ENCODE measurements at regions not wholly inside any gene's neighbourhood (a gene's known extent, or its start where the extent isn't known, plus 50 kb on each side); places are given as distances from the start of the nearest gene placed in this dataset.

GRCh38 chr3:27614592-27614991 lies 107.5 kb downstream of the EOMES start:
- TF ChIP-seq CTCF (IDR thresholded peaks at IDR 0.05; ENCODE audit: insufficient read depth, low read length, poor library complexity, severe bottlenecking) (no peak), EZH2phosphoT487 (conservative IDR thresholded peaks at IDR 0.05; ENCODE audit: low read length) (no peak)
- Histone ChIP-seq H3K9me3 (ENCODE audit: insufficient read depth, low read length) (peaks cover 13% of the 10 kb centered on the region; the same call in 1 of the 2 replicates), H3K27me3 (ENCODE audit: low read length) (no peaks in the 10 kb centered on the region), H3K9me2 (replicated peaks; ENCODE audit: insufficient read depth, low read length) (no peaks in the 10 kb centered on the region), H3K79me2 (ENCODE audit: insufficient read depth, low read length) (no peaks in the 10 kb centered on the region), H4K20me1 (ENCODE audit: low read depth, low read length) (no peaks in the 10 kb centered on the region), H3K36me3 (ENCODE audit: low read length) (0 out of 2 replicates have a peak, but pooled peaks cover 4% of the 10 kb centered on the region), H3K9ac (ENCODE audit: low read length) (no peak overlapping the region), H3K4me3 (ENCODE audit: insufficient read depth, low read length, poor library complexity, severe bottlenecking) (no peak overlapping the region), H3K27ac (ENCODE audit: low read depth, low read length) (no peak overlapping the region), H3K4me2 (ENCODE audit: low read depth, low read length, poor library complexity, severe bottlenecking) (no peak overlapping the region), H2AFZ (ENCODE audit: low read depth, low read length, severe bottlenecking) (no peak overlapping the region), H3F3A (ENCODE audit: insufficient read depth) (no peaks in the 10 kb centered on the region)

GRCh38 chr3:27613846-27614500 lies 108.2 kb downstream of the EOMES start:
- Histone ChIP-seq H3K9ac (ENCODE audit: low read length) (no peak overlapping the region), H3K9me2 (replicated peaks; ENCODE audit: insufficient read depth, low read length) (no peaks in the 10 kb centered on the region), H4K20me1 (ENCODE audit: low read depth, low read length) (no peaks in the 10 kb centered on the region), H2AFZ (ENCODE audit: low read depth, low read length, severe bottlenecking) (no peak overlapping the region), H3F3A (ENCODE audit: insufficient read depth) (no peaks in the 10 kb centered on the region), H3K4me3 (ENCODE audit: insufficient read depth, low read length, poor library complexity, severe bottlenecking) (no peak overlapping the region), H3K79me2 (ENCODE audit: insufficient read depth, low read length) (no peaks in the 10 kb centered on the region), H3K27ac (ENCODE audit: low read depth, low read length) (no peak overlapping the region), H3K36me3 (ENCODE audit: low read length) (0 out of 2 replicates have a peak, but pooled peaks cover 4% of the 10 kb centered on the region), H3K27me3 (ENCODE audit: low read length) (no peaks in the 10 kb centered on the region), H3K9me3 (ENCODE audit: insufficient read depth, low read length) (peaks cover 13% of the 10 kb centered on the region; the same call in 1 of the 2 replicates), H3K4me2 (ENCODE audit: low read depth, low read length, poor library complexity, severe bottlenecking) (no peak overlapping the region)
- TF ChIP-seq CTCF (IDR thresholded peaks at IDR 0.05; ENCODE audit: insufficient read depth, low read length, poor library complexity, severe bottlenecking) (no peak), EZH2phosphoT487 (conservative IDR thresholded peaks at IDR 0.05; ENCODE audit: low read length) (no peak)

- H3K9me2 ChIP-seq (replicated peaks; ENCODE audit: insufficient read depth, low read length) = no peaks in the 10 kb centered on the region
- no peak overlapping the region for H3K4me2 ChIP-seq (ENCODE audit: low read depth, low read length, poor library complexity, severe bottlenecking)
- 0 out of 2 replicates have a peak, but pooled peaks cover 4% of the 10 kb centered on the region for H3K36me3 ChIP-seq (ENCODE audit: low read length)
- H3K27me3 ChIP-seq (ENCODE audit: low read length) = no peaks in the 10 kb centered on the region
- no peaks in the 10 kb centered on the region for H3K79me2 ChIP-seq (ENCODE audit: insufficient read depth, low read length)
- H3K4me3 ChIP-seq (ENCODE audit: insufficient read depth, low read length, poor library complexity, severe bottlenecking) = no peak overlapping the region
- no peaks in the 10 kb centered on the region for H3F3A ChIP-seq (ENCODE audit: insufficient read depth)
- no peaks in the 10 kb centered on the region for H4K20me1 ChIP-seq (ENCODE audit: low read depth, low read length)
- TF ChIP-seq CTCF (IDR thresholded peaks at IDR 0.05; ENCODE audit: insufficient read depth, low read length, poor library complexity, severe bottlenecking) (no peak), EZH2phosphoT487 (conservative IDR thresholded peaks at IDR 0.05; ENCODE audit: low read length) (no peak)
- no peak overlapping the region for H2AFZ ChIP-seq (ENCODE audit: low read depth, low read length, severe bottlenecking)
- no peak overlapping the region for H3K9ac ChIP-seq (ENCODE audit: low read length)
- H3K9me3 ChIP-seq (ENCODE audit: insufficient read depth, low read length) = peaks cover 13% of the 10 kb centered on the region; the same call in 1 of the 2 replicates
- H3K27ac ChIP-seq (ENCODE audit: low read depth, low read length) = no peak overlapping the region
Measured at GRCh38 chr3:27610800-27611525, 111.2 kb downstream of the EOMES start.

Measured in SU-DHL-6 (cell line).